GM18505 (cell line): ENCODE measurements at regions not wholly inside any gene's neighbourhood (a gene's known extent, or its start where the extent isn't known, plus 50 kb on each side); places are given as distances from the start of the nearest gene placed in this dataset.

Source experiments
- ATAC-seq: cut with Tn5 transposase; IDR thresholded peaks from one replicate; pipeline ENCODE4 v1.9.1; 2021; ENCODE audit not compliant: unreplicated experiment
- POLR2A ChIP-seq: IDR thresholded peaks from 4 replicates; pipeline ENCODE4 v1.6.1; 2011; ENCODE audit warnings: borderline replicate concordance; ENCODE audit not compliant: insufficient read depth, insufficient read length; ENCODE audit errors: extremely low read depth

GRCh38 chr2:143828763-143829537 lies 691.0 kb downstream of the ZEB2 start:
- ATAC-seq: no peak
- TF ChIP-seq POLR2A: no peak

GRCh38 chr2:143824791-143825190 lies 695.1 kb downstream of the ZEB2 start:
- ATAC-seq: no peak
- TF ChIP-seq POLR2A: no peak

GRCh38 chr2:143823876-143824275 lies 694.7 kb downstream of the ARHGAP15 start:
- TF ChIP-seq POLR2A: no peak

GRCh38 chr2:143823296-143823695 lies 694.1 kb downstream of the ARHGAP15 start:
- TF ChIP-seq POLR2A: no peak

More at GRCh38 chr2:143823876-143824275, 694.7 kb downstream of the ARHGAP15 start:
- ATAC-seq: no peak

GRCh38 chr2:143822736-143823135 lies 693.5 kb downstream of the ARHGAP15 start:
- TF ChIP-seq POLR2A: no peak
- no peak for ATAC-seq

More at GRCh38 chr2:143823296-143823695, 694.1 kb downstream of the ARHGAP15 start:
- no peak for ATAC-seq

- ATAC-seq: no peak
- no peak for TF ChIP-seq POLR2A
These were observed 690.5 kb downstream of the ARHGAP15 start for GRCh38 chr2:143819764-143820163.

GRCh38 chr2:143819190-143819735 lies 690.0 kb downstream of the ARHGAP15 start:
- TF ChIP-seq POLR2A: no peak
- ATAC-seq: no peak
